ENCODE measurements at regions not wholly inside any gene's neighbourhood (a gene's known extent, or its start where the extent isn't known, plus 50 kb on each side); places are given as distances from the start of the nearest gene placed in this dataset.

- no peak for TF ChIP-seq CTCF (IDR thresholded peaks at IDR 0.05)
- no peak for TF ChIP-seq POLR2A (IDR thresholded peaks at IDR 0.05)
Observed at GRCh38 chr21:34235514-34235913, 128.3 kb upstream of the KCNE2 start.

All from uterus (tissue), 2 donors.